ENCODE measurements at regions not wholly inside any gene's neighbourhood (a gene's known extent, or its start where the extent isn't known, plus 50 kb on each side); places are given as distances from the start of the nearest gene placed in this dataset.
A peak's percentile ranks its signal among the peaks of the same experiment; 100 is the strongest.
"Not testable (repeated sequence)": the region's sequence is repeated elsewhere in the genome, so short reads cannot be mapped to it uniquely, and the experiment has no call there.

- H3K27ac Mint-ChIP-seq (ENCODE audit: unreplicated experiment), result no peak overlapping the region
- DNase-seq (ENCODE audit: low spot score), result no peak
These were observed 61.1 kb upstream of the ARSJ start for GRCh38 chr4:114040319-114041116.

GRCh38 chr4:114041117-114041475, 61.6 kb upstream of the ARSJ start:
- no peak for DNase-seq (ENCODE audit: low spot score)

More at GRCh38 chr4:114040319-114041116, 61.1 kb upstream of the ARSJ start:
- no peaks in the 10 kb centered on the region for H3K36me3 Mint-ChIP-seq (ENCODE audit: low read depth, unreplicated experiment)
- TF ChIP-seq CTCF (IDR thresholded peaks at IDR 0.05; ENCODE audit: unreplicated experiment), result no peak
- no peak overlapping the region for H3K4me3 Mint-ChIP-seq (ENCODE audit: unreplicated experiment)
- H3K27me3 Mint-ChIP-seq (ENCODE audit: unreplicated experiment), result no peaks in the 10 kb centered on the region
- H3K9me3 Mint-ChIP-seq (ENCODE audit: unreplicated experiment), result no peaks in the 10 kb centered on the region
- H3K4me1 Mint-ChIP-seq (ENCODE audit: unreplicated experiment), result peaks cover 5% of the 10 kb centered on the region

GRCh38 chr4:114043116-114043515, 63.7 kb upstream of the ARSJ start:
- Mint-ChIP-seq H3K4me1 (ENCODE audit: unreplicated experiment) (peaks cover 12% of the 10 kb centered on the region), H3K27ac (ENCODE audit: unreplicated experiment) (peak overlapping the region; percentile 81), H3K4me3 (ENCODE audit: unreplicated experiment) (no peak overlapping the region), H3K9me3 (ENCODE audit: unreplicated experiment) (no peaks in the 10 kb centered on the region), H3K36me3 (ENCODE audit: low read depth, unreplicated experiment) (no peaks in the 10 kb centered on the region), H3K27me3 (ENCODE audit: unreplicated experiment) (no peaks in the 10 kb centered on the region)
- no peak for DNase-seq (ENCODE audit: low spot score)
- no peak for TF ChIP-seq CTCF (IDR thresholded peaks at IDR 0.05; ENCODE audit: unreplicated experiment)

More at GRCh38 chr4:114041117-114041475, 61.6 kb upstream of the ARSJ start:
- H3K27ac Mint-ChIP-seq (ENCODE audit: unreplicated experiment), result no peak overlapping the region
- no peaks in the 10 kb centered on the region for H3K36me3 Mint-ChIP-seq (ENCODE audit: low read depth, unreplicated experiment)
- H3K4me3 Mint-ChIP-seq (ENCODE audit: unreplicated experiment), result no peak overlapping the region
- H3K9me3 Mint-ChIP-seq (ENCODE audit: unreplicated experiment), result no peaks in the 10 kb centered on the region
- TF ChIP-seq CTCF (IDR thresholded peaks at IDR 0.05; ENCODE audit: unreplicated experiment), result no peak
- H3K27me3 Mint-ChIP-seq (ENCODE audit: unreplicated experiment), result no peaks in the 10 kb centered on the region
- H3K4me1 Mint-ChIP-seq (ENCODE audit: unreplicated experiment), result peaks cover 9% of the 10 kb centered on the region

- not testable (repeated sequence) for H3K27ac Mint-ChIP-seq (ENCODE audit: unreplicated experiment); DNase-seq (ENCODE audit: low spot score); H3K27me3 Mint-ChIP-seq (ENCODE audit: unreplicated experiment); H3K36me3 Mint-ChIP-seq (ENCODE audit: low read depth, unreplicated experiment); H3K9me3 Mint-ChIP-seq (ENCODE audit: unreplicated experiment); H3K4me3 Mint-ChIP-seq (ENCODE audit: unreplicated experiment)
- peaks cover 12% of the 10 kb centered on the region for H3K4me1 Mint-ChIP-seq (ENCODE audit: unreplicated experiment)
These were observed 64.9 kb upstream of the ARSJ start for GRCh38 chr4:114044351-114044750.

GRCh38 chr4:114046331-114046730, 66.9 kb upstream of the ARSJ start:
- peaks cover 12% of the 10 kb centered on the region for H3K4me1 Mint-ChIP-seq (ENCODE audit: unreplicated experiment)
- no peaks in the 10 kb centered on the region for H3K27me3 Mint-ChIP-seq (ENCODE audit: unreplicated experiment)
- H3K9me3 Mint-ChIP-seq (ENCODE audit: unreplicated experiment), result no peaks in the 10 kb centered on the region
- no peak overlapping the region for H3K27ac Mint-ChIP-seq (ENCODE audit: unreplicated experiment)
- no peak for DNase-seq (ENCODE audit: low spot score)
- H3K4me3 Mint-ChIP-seq (ENCODE audit: unreplicated experiment), result no peak overlapping the region
- no peak for TF ChIP-seq CTCF (IDR thresholded peaks at IDR 0.05; ENCODE audit: unreplicated experiment)
- H3K36me3 Mint-ChIP-seq (ENCODE audit: low read depth, unreplicated experiment), result no peaks in the 10 kb centered on the region

GRCh38 chr4:114048154-114048553, 68.7 kb upstream of the ARSJ start:
- not testable (repeated sequence) for H3K27me3 Mint-ChIP-seq (ENCODE audit: unreplicated experiment); H3K36me3 Mint-ChIP-seq (ENCODE audit: low read depth, unreplicated experiment); DNase-seq (ENCODE audit: low spot score); H3K9me3 Mint-ChIP-seq (ENCODE audit: unreplicated experiment); H3K4me3 Mint-ChIP-seq (ENCODE audit: unreplicated experiment); H3K27ac Mint-ChIP-seq (ENCODE audit: unreplicated experiment); H3K4me1 Mint-ChIP-seq (ENCODE audit: unreplicated experiment)
